GM18861 (cell line): ENCODE measurements at regions not wholly inside any gene's neighbourhood (a gene's known extent, or its start where the extent isn't known, plus 50 kb on each side); places are given as distances from the start of the nearest gene placed in this dataset.
"Not testable (repeated sequence)": the region's sequence is repeated elsewhere in the genome, so short reads cannot be mapped to it uniquely, and the experiment has no call there.

Experiments used
- ATAC-seq: cut with Tn5 transposase; IDR thresholded peaks from one replicate; pipeline ENCODE4 v1.9.1; 2021; ENCODE audit not compliant: unreplicated experiment

- ATAC-seq: no peak
These were observed 375.9 kb downstream of the NXPH1 start for GRCh38 chr7:8809320-8809719.

GRCh38 chr7:8817448-8818036 lies 384.1 kb downstream of the NXPH1 start:
- no peak for ATAC-seq

GRCh38 chr7:8818406-8818805 lies 385.0 kb downstream of the NXPH1 start:
- no peak for ATAC-seq

GRCh38 chr7:8822595-8822994 lies 389.2 kb downstream of the NXPH1 start:
- ATAC-seq: no peak

GRCh38 chr7:8823486-8823885 lies 390.1 kb downstream of the NXPH1 start:
- no peak for ATAC-seq

- no peak for ATAC-seq
These were observed 393.9 kb downstream of the NXPH1 start for GRCh38 chr7:8827329-8827728.

- ATAC-seq: no peak
These were observed 395.7 kb downstream of the NXPH1 start for GRCh38 chr7:8829100-8829499.

GRCh38 chr7:8831376-8831775 lies 398.0 kb downstream of the NXPH1 start:
- ATAC-seq: no peak

- no peak for ATAC-seq
These were observed 399.9 kb downstream of the NXPH1 start for GRCh38 chr7:8833355-8833754.

GRCh38 chr7:8841171-8841570 lies 407.8 kb downstream of the NXPH1 start:
- ATAC-seq: no peak

GRCh38 chr7:8871716-8872115 lies 438.3 kb downstream of the NXPH1 start:
- no peak for ATAC-seq

- no peak for ATAC-seq
These were observed 448.5 kb downstream of the NXPH1 start for GRCh38 chr7:8881916-8882315.

GRCh38 chr7:8885480-8886000 lies 452.1 kb downstream of the NXPH1 start:
- ATAC-seq: no peak

GRCh38 chr7:8890346-8890745 lies 456.9 kb downstream of the NXPH1 start:
- ATAC-seq: not testable (repeated sequence)

- no peak for ATAC-seq
These were observed 460.4 kb downstream of the NXPH1 start for GRCh38 chr7:8893775-8894174.

GRCh38 chr7:8906396-8907075 lies 473.1 kb downstream of the NXPH1 start:
- no peak for ATAC-seq

GRCh38 chr7:8908889-8909288 lies 475.5 kb downstream of the NXPH1 start:
- ATAC-seq: no peak

- no peak for ATAC-seq
These were observed 480.3 kb downstream of the NXPH1 start for GRCh38 chr7:8913682-8914081.

GRCh38 chr7:8921807-8922206 lies 488.4 kb downstream of the NXPH1 start:
- ATAC-seq: no peak

GRCh38 chr7:8922726-8923125 lies 489.3 kb downstream of the NXPH1 start:
- ATAC-seq: no peak

GRCh38 chr7:8923164-8923806 lies 489.9 kb downstream of the NXPH1 start:
- no peak for ATAC-seq
